GM23248 (cell line): ENCODE measurements at regions not wholly inside any gene's neighbourhood (a gene's known extent, or its start where the extent isn't known, plus 50 kb on each side); places are given as distances from the start of the nearest gene placed in this dataset.
"Not testable (repeated sequence)": the region's sequence is repeated elsewhere in the genome, so short reads cannot be mapped to it uniquely, and the experiment has no call there.

Source experiments
- DNase-seq: peaks from one replicate; pipeline ENCODE4 v3.0.0-alpha.2; 2015
- H2AFZ ChIP-seq: fragments of 200-600 bp; sonication (generic); 2 replicates; pipeline ENCODE4 v1.6.1; 2016; ENCODE audit warnings: antibody characterized with exemption
- H3F3A ChIP-seq: fragments of 200-600 bp; sonication (generic); 2 replicates; pipeline ENCODE4 v1.6.1; 2016; ENCODE audit warnings: mild to moderate bottlenecking, antibody characterized with exemption, mixed run types; ENCODE audit not compliant: insufficient read depth
- H3K27ac ChIP-seq: fragments of 200-600 bp; sonication (generic); 2 replicates; pipeline ENCODE4 v1.5.1; 2016; ENCODE audit warnings: mild to moderate bottlenecking
- H3K27me3 ChIP-seq: fragments of 200-600 bp; sonication (generic); replicated peaks from 2 replicates; pipeline ENCODE4 v1.6.1; 2016; ENCODE audit warnings: mild to moderate bottlenecking; ENCODE audit not compliant: insufficient read depth
- H3K36me3 ChIP-seq: fragments of 200-600 bp; sonication (generic); 2 replicates; pipeline ENCODE4 v1.6.1; 2016; ENCODE audit warnings: low read depth, mild to moderate bottlenecking
- H3K4me1 ChIP-seq: fragments of 200-600 bp; sonication (generic); 2 replicates; pipeline ENCODE4 v1.6.1; 2016; ENCODE audit warnings: mild to moderate bottlenecking; ENCODE audit not compliant: insufficient read depth
- H3K4me2 ChIP-seq: fragments of 200-600 bp; sonication (generic); one replicate; pipeline ENCODE4 v1.6.1; 2016; ENCODE audit warnings: mild to moderate bottlenecking; ENCODE audit not compliant: unreplicated experiment
- H3K4me3 ChIP-seq: fragments of 200-600 bp; sonication (generic); 2 replicates; pipeline ENCODE4 v1.5.1; 2016; ENCODE audit warnings: mild to moderate bottlenecking
- H3K79me2 ChIP-seq: fragments of 200-600 bp; sonication (generic); 2 replicates; pipeline ENCODE4 v1.6.1; 2016; ENCODE audit warnings: mild to moderate bottlenecking; ENCODE audit not compliant: insufficient read depth
- H3K9ac ChIP-seq: fragments of 200-600 bp; sonication (generic); 2 replicates; pipeline ENCODE4 v1.6.1; 2016; ENCODE audit warnings: mild to moderate bottlenecking
- H3K9me2 ChIP-seq: fragments of 200-600 bp; sonication (generic); 2 replicates; pipeline ENCODE4 v1.6.1; 2016; ENCODE audit warnings: mixed run types, mild to moderate bottlenecking, moderate library complexity; ENCODE audit not compliant: insufficient read depth
- H3K9me3 ChIP-seq: fragments of 200-600 bp; sonication (generic); one replicate; pipeline ENCODE4 v1.6.1; 2017; ENCODE audit warnings: low read depth
- H4K20me1 ChIP-seq: fragments of 200-600 bp; sonication (generic); 2 replicates; pipeline ENCODE4 v1.6.0; 2016; ENCODE audit not compliant: insufficient read depth
- EZH2 ChIP-seq: fragments of 200-600 bp; sonication (generic); IDR thresholded peaks from 2 replicates; pipeline ENCODE4 v1.6.1; 2018; ENCODE audit warnings: antibody characterized with exemption, mild to moderate bottlenecking; ENCODE audit not compliant: insufficient read depth, poor library complexity, severe bottlenecking
- EZH2phosphoT487 ChIP-seq: fragments of 200-600 bp; sonication (generic); IDR thresholded peaks from 2 replicates; pipeline ENCODE4 v1.6.1; 2018; ENCODE audit warnings: antibody characterized with exemption, moderate library complexity, mild to moderate bottlenecking, low read depth; ENCODE audit not compliant: insufficient read depth
- WGBS, 2 experiments: methylation state at CpG; one replicate each; pipeline ENCODE4 v1.1.6; 2015 to 2017; ENCODE audit warnings: low lambda C conversion rate in 2 of 2, low coverage in 1 of 2; ENCODE audit errors: missing lambda C conversion rate in 2 of 2; 5-methylcytosine and 5-hydroxymethylcytosine counted together
- in situ Hi-C: fragments of 300-500 bp; cut with MboI; formaldehyde crosslinking; loops from 2 replicates; pipeline ENCODE4 v1.15.0; 2020

GRCh38 chr2:131425231-131425941 is 50.5 kb upstream of the TUBA3D start:
- no peaks in the 10 kb centered on the region for H3K36me3 ChIP-seq
- H3F3A ChIP-seq = no peaks in the 10 kb centered on the region
- DNase-seq = no peak
- H3K4me3 ChIP-seq = no peak overlapping the region
- H3K79me2 ChIP-seq = no peaks in the 10 kb centered on the region
- H3K27ac ChIP-seq = no peak overlapping the region
- H3K4me1 ChIP-seq = no peaks in the 10 kb centered on the region
- no peak overlapping the region for H3K9ac ChIP-seq
- in situ Hi-C loops = no loop called here
- TF ChIP-seq EZH2phosphoT487 = no peak
- peak; percentile 75 for TF ChIP-seq EZH2
- H4K20me1 ChIP-seq = no peaks in the 10 kb centered on the region
- no peak overlapping the region for H2AFZ ChIP-seq
- no peak overlapping the region for H3K4me2 ChIP-seq
- peaks cover 37% of the 10 kb centered on the region for H3K27me3 ChIP-seq
- WGBS, 2 experiments = 4 to 17% methylated on average over 5 to 28 of the region's 57 CpGs
- H3K9me2 ChIP-seq = no peaks in the 10 kb centered on the region
- H3K9me3 ChIP-seq = no peaks in the 10 kb centered on the region

DNA sequence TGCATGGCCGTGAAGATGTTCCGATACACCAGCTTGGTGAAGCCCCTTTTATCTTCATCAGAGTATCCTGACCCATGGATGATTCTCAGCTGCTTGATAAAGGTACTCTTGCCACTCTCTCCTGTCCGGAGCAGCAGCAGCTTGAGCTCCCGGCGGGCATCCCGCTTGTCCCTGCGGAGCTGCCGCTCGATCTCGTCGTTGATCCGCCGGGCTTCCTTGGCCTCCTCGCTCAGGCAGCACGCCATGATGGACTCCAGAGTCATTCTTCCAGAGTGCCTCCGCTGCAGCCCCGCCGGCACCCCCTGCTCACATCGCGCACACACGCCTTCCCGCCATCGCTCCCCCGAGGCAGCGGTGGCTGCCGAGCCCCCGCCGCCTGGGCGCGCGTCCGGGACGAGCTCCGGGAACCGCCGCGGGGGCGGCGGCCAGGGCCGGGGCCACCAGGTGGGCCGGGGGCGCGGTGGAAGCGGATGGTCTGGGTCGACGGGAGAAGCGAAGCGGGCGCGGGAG is 51.3 kb upstream of the TUBA3D start:
- not testable (repeated sequence) for H3K9me2 ChIP-seq, H3K79me2 ChIP-seq, H4K20me1 ChIP-seq, H3K9ac ChIP-seq, H3K36me3 ChIP-seq, H3K27ac ChIP-seq, H3K4me2 ChIP-seq, H3K4me3 ChIP-seq, DNase-seq, H2AFZ ChIP-seq, H3K9me3 ChIP-seq, H3K4me1 ChIP-seq, H3F3A ChIP-seq
- WGBS, 2 experiments = 10 to 15% methylated on average over 10 to 33 of the region's 50 CpGs
- in situ Hi-C loops = loop anchor here (25.0 kb wide), 2 partner anchors 238 to 713 kb away; no protein-coding TSS in a partner anchor
- peaks cover 39% of the 10 kb centered on the region for H3K27me3 ChIP-seq

DNA sequence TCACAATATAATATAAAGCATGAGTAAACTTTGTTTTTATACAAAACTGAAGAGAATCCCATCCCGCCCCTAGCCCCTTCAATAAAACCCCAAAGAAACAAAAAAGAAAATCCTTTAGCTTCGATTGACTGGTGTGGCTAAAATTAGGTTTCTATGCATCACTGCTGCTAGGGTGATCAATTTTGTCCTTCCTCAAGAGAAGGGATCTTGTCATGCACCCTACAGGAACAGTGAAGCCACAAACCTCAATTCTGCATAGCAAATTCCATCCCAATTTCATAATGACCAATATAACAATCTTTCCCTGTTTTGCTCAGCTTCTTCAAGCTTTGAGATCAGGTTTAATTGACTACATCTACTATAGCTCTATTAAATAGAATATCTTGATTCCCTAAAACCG is 55.2 kb upstream of the TUBA3D start:
- H3F3A ChIP-seq, H2AFZ ChIP-seq, H4K20me1 ChIP-seq, DNase-seq, H3K27ac ChIP-seq, H3K9me2 ChIP-seq, H3K4me2 ChIP-seq, H3K36me3 ChIP-seq, H3K4me1 ChIP-seq, H3K79me2 ChIP-seq, H3K9ac ChIP-seq, H3K9me3 ChIP-seq, H3K4me3 ChIP-seq: not testable (repeated sequence)
- H3K27me3 ChIP-seq = peaks cover 43% of the 10 kb centered on the region
- in situ Hi-C loops = loop anchor here (25.0 kb wide), 2 partner anchors 242 to 717 kb away; no protein-coding TSS in a partner anchor
- WGBS, 2 experiments = 32 to 46% methylated on average over 3 of the region's 3 CpGs

- H3K27ac ChIP-seq = no peak overlapping the region
- peak; percentile 16 for DNase-seq
- no peaks in the 10 kb centered on the region for H4K20me1 ChIP-seq
- H2AFZ ChIP-seq = no peak overlapping the region
- no peak overlapping the region for H3K9ac ChIP-seq
- no peaks in the 10 kb centered on the region for H3F3A ChIP-seq
- in situ Hi-C loops = loop anchor here (25.0 kb wide), 2 partner anchors 243 to 718 kb away; no protein-coding TSS in a partner anchor
- TF ChIP-seq EZH2 = no peak
- TF ChIP-seq EZH2phosphoT487 = no peak
- whole genome bisulfite sequencing, 2 experiments = 2 to 5% methylated on average over 10 of the region's 10 CpGs
- H3K4me1 ChIP-seq = no peaks in the 10 kb centered on the region
- peaks cover 46% of the 10 kb centered on the region for H3K27me3 ChIP-seq
- H3K79me2 ChIP-seq = no peaks in the 10 kb centered on the region
- H3K9me3 ChIP-seq = no peaks in the 10 kb centered on the region
- no peak overlapping the region for H3K4me2 ChIP-seq
- H3K9me2 ChIP-seq = no peaks in the 10 kb centered on the region
- no peaks in the 10 kb centered on the region for H3K36me3 ChIP-seq
- H3K4me3 ChIP-seq = no peak overlapping the region
Observed at GRCh38 chr2:131419441-131419840, 55.5 kb upstream of the RAB6D start.

DNA sequence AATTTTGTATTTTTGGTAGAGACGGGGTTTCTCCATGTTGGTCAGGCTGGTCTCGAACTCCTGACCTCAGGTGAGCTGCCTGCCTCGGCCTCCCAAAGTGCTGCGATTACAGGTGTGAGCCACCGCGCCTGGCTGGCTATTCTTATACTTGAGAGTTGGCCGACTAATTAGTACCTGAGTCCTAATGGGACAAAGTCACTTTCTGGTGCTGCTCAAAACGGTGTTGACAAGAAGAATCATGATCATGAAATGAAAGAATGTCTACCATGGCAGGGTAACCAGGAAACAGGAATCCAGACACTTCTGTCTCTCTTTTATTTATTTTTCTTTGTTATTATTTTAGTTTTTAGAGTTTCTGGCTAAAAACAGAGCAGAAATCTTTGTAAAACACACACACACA is 54.7 kb upstream of the RAB6D start:
- H3F3A ChIP-seq = no peaks in the 10 kb centered on the region
- no peak overlapping the region for H3K4me2 ChIP-seq
- in situ Hi-C loops = loop anchor here (25.0 kb wide), 2 partner anchors 244 to 719 kb away; no protein-coding TSS in a partner anchor
- 68 to 73% methylated on average over 8 of the region's 8 CpGs for WGBS, 2 experiments
- H3K27me3 ChIP-seq = peaks cover 42% of the 10 kb centered on the region
- H2AFZ ChIP-seq = no peak overlapping the region
- H3K4me3 ChIP-seq = no peak overlapping the region
- no peak for DNase-seq
- no peaks in the 10 kb centered on the region for H3K4me1 ChIP-seq
- no peaks in the 10 kb centered on the region for H4K20me1 ChIP-seq
- H3K9me2 ChIP-seq = no peaks in the 10 kb centered on the region
- no peak overlapping the region for H3K27ac ChIP-seq
- TF ChIP-seq EZH2phosphoT487 (no peak), EZH2 (no peak)
- no peaks in the 10 kb centered on the region for H3K36me3 ChIP-seq
- H3K9me3 ChIP-seq = no peaks in the 10 kb centered on the region
- H3K79me2 ChIP-seq = no peaks in the 10 kb centered on the region
- H3K9ac ChIP-seq = no peak overlapping the region
